AG04449 (cell line): ENCODE measurements at regions not wholly inside any gene's neighbourhood (a gene's known extent, or its start where the extent isn't known, plus 50 kb on each side); places are given as distances from the start of the nearest gene placed in this dataset.

Source experiments
- CTCF ChIA-PET: fragments of 350-600 bp; formaldehyde crosslinking; extraction: SDS; loops from one replicate; lab custom pipeline; 2021; ENCODE audit warnings: antibody characterized with exemption; lab: Yijun Ruan, JAX
- POLR2A ChIA-PET: fragments of 400-600, 350-600 bp; formaldehyde crosslinking; extraction: SDS; loops from one replicate; lab custom pipeline; 2020; ENCODE audit warnings: antibody characterized with exemption, inconsistent platforms; lab: Yijun Ruan, JAX
- DNase-seq: peaks from one replicate; pipeline ENCODE4 v3.0.0-alpha.2; 2010; ENCODE audit warnings: low read depth, low spot score
- H3K4me3 ChIP-seq: 2 replicates; pipeline ENCODE4 v1.5.1; 2011; ENCODE audit warnings: low read depth, mild to moderate bottlenecking, control low read depth, low read length
- TF ChIP-seq, protein P1 (sequence below): IDR thresholded peaks from one replicate; pipeline ENCODE4 v1.5.1; 2011; ENCODE audit warnings: mild to moderate bottlenecking, moderate library complexity, low read length, control low read depth, inconsistent platforms; ENCODE audit not compliant: insufficient read depth; ENCODE audit errors: missing control alignments

DNA sequence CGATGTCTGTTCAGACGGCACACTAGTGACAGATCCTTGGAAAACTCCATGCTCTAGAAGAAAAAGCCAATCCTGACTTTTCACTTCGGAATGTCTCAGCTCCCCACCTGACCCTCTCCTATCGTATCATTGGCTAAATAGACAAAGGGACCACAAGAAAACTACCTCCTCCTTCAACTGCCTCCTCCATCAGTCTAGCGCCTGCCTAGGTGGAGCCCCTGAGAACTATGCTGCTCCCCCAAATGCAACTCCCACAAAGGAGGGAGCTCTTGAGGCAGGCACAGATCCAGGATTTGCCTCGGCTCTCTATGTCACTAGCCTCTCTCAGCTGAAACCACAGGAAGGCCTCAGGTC, 148.4 kb downstream of the TOMM20 start:
- ChIA-PET POLR2A (interaction anchor here (0.5 to 1.8 kb wide), 8 partner anchors 10 to 368 kb away, joined by 3 to 9 read pairs (median 6); no protein-coding TSS in a partner anchor), CTCF (interaction anchor here (1.7 kb wide), 1 partner anchor 10 kb away, joined by 7 read pairs; no protein-coding TSS in a partner anchor)
- TF ChIP-seq, protein P1, sequence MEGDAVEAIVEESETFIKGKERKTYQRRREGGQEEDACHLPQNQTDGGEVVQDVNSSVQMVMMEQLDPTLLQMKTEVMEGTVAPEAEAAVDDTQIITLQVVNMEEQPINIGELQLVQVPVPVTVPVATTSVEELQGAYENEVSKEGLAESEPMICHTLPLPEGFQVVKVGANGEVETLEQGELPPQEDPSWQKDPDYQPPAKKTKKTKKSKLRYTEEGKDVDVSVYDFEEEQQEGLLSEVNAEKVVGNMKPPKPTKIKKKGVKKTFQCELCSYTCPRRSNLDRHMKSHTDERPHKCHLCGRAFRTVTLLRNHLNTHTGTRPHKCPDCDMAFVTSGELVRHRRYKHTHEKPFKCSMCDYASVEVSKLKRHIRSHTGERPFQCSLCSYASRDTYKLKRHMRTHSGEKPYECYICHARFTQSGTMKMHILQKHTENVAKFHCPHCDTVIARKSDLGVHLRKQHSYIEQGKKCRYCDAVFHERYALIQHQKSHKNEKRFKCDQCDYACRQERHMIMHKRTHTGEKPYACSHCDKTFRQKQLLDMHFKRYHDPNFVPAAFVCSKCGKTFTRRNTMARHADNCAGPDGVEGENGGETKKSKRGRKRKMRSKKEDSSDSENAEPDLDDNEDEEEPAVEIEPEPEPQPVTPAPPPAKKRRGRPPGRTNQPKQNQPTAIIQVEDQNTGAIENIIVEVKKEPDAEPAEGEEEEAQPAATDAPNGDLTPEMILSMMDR = no peak
- H3K4me3 ChIP-seq = no peak overlapping the region
- no peak for DNase-seq

DNA sequence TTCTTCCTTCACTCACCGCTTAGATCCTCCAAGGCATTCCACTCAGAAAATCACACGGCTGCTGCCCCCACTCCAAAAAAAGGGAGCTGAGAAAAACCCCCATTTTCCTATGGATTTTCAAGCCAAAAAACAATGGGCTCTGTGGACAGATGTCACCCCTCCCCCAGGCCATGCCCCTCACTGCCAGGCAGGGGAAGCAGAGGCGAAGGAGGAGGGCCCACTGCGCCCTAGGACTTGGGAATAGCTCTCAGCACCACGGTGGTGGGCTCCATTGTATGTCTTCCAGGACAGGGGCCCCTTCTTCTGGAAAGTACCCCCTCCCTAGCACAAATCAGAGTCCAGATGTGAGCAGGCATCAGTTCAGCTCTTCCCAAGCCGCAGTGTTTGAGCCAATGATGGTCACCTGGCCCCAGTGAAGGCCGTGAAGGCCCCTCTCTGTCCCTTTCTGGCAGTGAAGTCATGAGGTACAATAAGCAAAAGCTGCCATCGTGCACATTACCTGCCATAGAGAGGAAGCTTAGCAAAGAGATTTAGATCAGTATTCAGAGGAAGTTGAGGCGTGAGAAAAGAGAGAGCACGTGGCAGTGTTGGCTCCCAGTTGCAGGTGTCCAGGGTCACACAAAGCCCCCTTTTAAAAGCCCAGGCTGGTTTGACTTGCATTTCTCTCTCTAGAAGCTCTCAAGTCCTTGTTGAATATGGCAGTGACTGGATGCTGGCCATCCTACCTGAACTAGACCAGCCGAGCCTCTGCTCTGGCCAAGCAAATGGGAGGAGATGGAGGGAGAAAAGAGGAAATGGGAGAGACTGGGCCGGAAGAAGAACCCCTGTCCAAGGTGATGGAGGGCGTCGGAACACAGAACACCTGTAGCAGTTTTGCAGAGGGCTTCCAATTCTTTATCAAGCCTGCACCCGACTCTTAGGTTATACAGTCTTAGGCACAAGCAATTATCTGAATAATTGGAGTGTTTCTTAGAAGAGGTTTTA, 149.0 kb downstream of the TOMM20 start:
- DNase-seq = no peak
- ChIA-PET POLR2A (interaction anchor here (0.6 to 1.8 kb wide), 11 partner anchors 9 to 367 kb away, joined by 3 to 9 read pairs (median 6); no protein-coding TSS in a partner anchor), CTCF (interaction anchor here (1.3 to 2.1 kb wide), 5 partner anchors 9 to 480 kb away, joined by 4 to 11 read pairs (median 6); no protein-coding TSS in a partner anchor)
- TF ChIP-seq, protein P1 = no peak
- H3K4me3 ChIP-seq = no peak overlapping the region; the same call in 1 of the 2 replicates

GRCh38 chr1:234978397-234979295, 150.0 kb downstream of the TOMM20 start:
- no peak overlapping the region for H3K4me3 ChIP-seq
- TF ChIP-seq, protein P1 = no peak
- CTCF ChIA-PET = interaction anchor here (0.9 to 2.1 kb wide), 5 partner anchors 13 to 479 kb away, joined by 4 to 11 read pairs (median 4); no protein-coding TSS in a partner anchor

GRCh38 chr1:234977875-234978396, 150.7 kb downstream of the TOMM20 start:
- DNase-seq = no peak
- no peak overlapping the region for H3K4me3 ChIP-seq
- POLR2A ChIA-PET = interaction anchor here (0.8 to 1.4 kb wide), 3 partner anchors 8 to 367 kb away, joined by 3 to 9 read pairs (median 3); no protein-coding TSS in a partner anchor
- CTCF ChIA-PET = interaction anchor here (0.9 to 2.1 kb wide), 4 partner anchors 13 to 478 kb away, joined by 4 to 11 read pairs (median 5); no protein-coding TSS in a partner anchor
- TF ChIP-seq, protein P1 = no peak

More at GRCh38 chr1:234978397-234979295, 150.0 kb downstream of the TOMM20 start:
- POLR2A ChIA-PET = interaction anchor here (0.8 to 1.4 kb wide), 6 partner anchors 9 to 367 kb away, joined by 3 to 9 read pairs (median 3); no protein-coding TSS in a partner anchor
- no peak for DNase-seq

DNA sequence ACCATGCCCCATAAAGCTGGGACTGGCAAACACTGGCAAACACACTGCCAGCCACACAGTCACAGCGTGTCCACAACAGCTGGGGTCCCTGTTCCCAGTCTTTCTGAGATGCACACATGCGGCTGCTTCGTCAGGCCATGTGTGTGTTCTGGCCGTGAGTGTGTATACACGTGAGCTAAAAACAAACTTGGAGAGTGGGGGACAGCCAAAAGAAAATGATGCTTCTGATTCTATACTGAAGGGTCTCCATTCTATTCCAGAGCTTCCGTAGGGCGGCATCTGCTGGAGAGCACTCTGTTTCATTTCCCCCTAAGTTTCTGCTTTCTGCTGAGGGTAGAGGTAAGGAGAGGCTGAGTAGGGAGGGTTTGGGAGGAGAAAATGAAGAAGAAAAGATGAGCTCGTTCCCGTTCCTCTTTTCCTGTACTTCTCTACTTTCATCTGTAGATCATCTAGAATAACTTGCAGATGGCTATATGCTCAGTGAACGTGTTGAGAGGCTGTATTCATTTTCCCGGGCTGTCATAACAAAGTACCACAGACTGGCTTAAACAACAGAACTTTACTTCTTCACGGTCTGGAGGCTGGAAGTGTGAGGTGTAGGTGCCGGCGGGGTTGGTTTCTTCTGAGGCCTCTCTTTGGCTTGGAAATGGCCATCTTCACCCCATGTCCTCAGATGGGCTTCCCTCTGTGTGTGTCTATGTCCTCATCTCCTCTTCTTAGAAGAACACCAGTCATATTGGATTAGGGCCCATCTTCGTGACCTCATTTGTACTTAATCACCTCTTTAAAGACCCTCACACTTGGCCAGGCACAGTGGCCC, 151.6 kb downstream of the TOMM20 start:
- TF ChIP-seq, protein P1 = no peak
- ChIA-PET POLR2A (no interaction called here), CTCF (interaction anchor here (1.1 to 2.1 kb wide), 3 partner anchors 107 to 478 kb away, joined by 3 to 11 read pairs (median 4); no protein-coding TSS in a partner anchor)
- no peak overlapping the region for H3K4me3 ChIP-seq
- no peak for DNase-seq
